CD4-positive, alpha-beta T cell treated with Interleukin-12 subunit alpha and Interleukin-12 subunit beta, for 1 hour (primary cell): ENCODE measurements at regions not wholly inside any gene's neighbourhood (a gene's known extent, or its start where the extent isn't known, plus 50 kb on each side); places are given as distances from the start of the nearest gene placed in this dataset.
"Not testable (repeated sequence)": the region's sequence is repeated elsewhere in the genome, so short reads cannot be mapped to it uniquely, and the experiment has no call there.

ENCODE experiments used
- DNase-seq: peaks from one replicate; pipeline ENCODE4 v3.0.0-alpha.2; 2020

DNA sequence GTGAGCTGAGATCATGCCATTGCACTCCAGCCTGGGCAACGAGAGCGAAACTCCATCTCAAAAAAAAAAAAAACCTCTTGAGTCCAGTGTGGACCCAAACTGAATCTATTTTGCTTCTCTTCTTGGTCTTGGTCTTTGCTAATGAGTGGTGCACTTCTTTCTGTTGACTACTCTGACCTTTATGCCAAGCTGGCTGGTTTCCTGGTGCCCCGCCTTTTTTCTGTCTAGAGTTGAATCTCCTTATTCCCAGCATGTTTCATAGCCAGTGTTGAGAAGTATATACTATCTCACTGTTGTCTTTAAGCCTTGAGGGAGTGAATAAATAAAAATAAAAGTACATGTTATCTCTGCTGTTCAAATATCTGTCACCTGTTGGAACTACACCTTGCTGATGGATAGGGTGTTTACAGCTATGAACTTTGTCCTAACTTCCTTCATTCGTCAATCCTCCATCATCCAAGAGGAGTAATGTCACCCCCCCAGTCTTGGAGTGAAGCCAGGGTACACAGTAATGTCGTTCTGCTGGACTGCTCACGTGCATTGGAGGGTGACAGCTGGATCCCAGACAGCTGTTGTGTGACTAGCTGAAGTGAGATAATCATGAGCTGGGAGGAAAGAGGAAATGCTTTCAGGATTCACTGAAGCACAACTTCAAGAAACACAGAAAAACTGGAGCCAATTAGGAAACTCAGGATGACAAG lies 99.3 kb upstream of the PRKG2 start:
- DNase-seq = no peak

- no peak for DNase-seq
These were observed 93.0 kb upstream of the PRKG2 start for GRCh38 chr4:81307991-81308390.

DNA sequence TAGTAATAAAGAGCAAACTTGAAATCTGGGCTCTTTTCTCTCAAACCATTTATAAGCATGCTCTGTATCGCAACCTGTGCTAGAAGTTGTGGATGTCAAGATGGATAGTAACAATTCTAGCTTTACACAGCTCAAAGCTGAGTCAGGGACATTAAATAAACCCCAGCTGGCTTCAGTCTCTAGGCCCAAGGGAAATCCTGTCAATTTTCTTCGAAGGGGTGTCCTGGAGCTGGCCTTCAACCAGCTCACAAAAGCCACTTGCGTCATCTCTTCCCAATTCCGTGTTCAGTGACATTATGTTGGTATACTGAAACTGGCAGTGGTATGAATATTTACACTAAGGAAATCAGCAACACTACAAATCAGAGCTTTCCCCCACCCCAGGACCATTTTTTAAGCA lies 89.8 kb upstream of the PRKG2 start:
- DNase-seq = no peak

GRCh38 chr4:81300352-81300751 lies 85.3 kb upstream of the PRKG2 start:
- not testable (repeated sequence) for DNase-seq

- DNase-seq = no peak
These were observed 75.8 kb upstream of the PRKG2 start for GRCh38 chr4:81290813-81291212.

GRCh38 chr4:81287101-81287500 lies 72.1 kb upstream of the PRKG2 start:
- DNase-seq = no peak

GRCh38 chr4:81282131-81282530 lies 67.1 kb upstream of the PRKG2 start:
- no peak for DNase-seq

DNA sequence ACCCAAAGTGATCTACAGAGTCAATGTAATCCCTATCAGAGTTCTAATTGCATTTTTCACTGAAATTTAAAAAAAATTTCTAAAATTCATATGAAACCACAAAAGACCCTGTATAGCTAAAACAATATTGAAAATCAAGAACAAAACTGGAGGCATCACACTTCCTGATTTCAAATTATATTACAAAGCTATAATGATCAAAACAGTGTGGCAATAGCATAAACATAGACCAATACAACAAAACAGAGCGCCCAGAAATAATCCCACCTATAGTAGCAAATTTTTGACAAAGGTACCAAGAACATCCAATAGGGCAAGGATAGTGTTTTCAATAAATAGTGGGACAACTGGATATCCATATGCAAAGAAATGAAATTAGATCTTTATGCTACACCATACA lies 59.4 kb upstream of the PRKG2 start:
- no peak for DNase-seq

GRCh38 chr4:81272671-81273070 lies 57.6 kb upstream of the PRKG2 start:
- no peak for DNase-seq
